ENCODE measurements at regions not wholly inside any gene's neighbourhood (a gene's known extent, or its start where the extent isn't known, plus 50 kb on each side); places are given as distances from the start of the nearest gene placed in this dataset.
"Not testable (repeated sequence)": the region's sequence is repeated elsewhere in the genome, so short reads cannot be mapped to it uniquely, and the experiment has no call there.

DNA sequence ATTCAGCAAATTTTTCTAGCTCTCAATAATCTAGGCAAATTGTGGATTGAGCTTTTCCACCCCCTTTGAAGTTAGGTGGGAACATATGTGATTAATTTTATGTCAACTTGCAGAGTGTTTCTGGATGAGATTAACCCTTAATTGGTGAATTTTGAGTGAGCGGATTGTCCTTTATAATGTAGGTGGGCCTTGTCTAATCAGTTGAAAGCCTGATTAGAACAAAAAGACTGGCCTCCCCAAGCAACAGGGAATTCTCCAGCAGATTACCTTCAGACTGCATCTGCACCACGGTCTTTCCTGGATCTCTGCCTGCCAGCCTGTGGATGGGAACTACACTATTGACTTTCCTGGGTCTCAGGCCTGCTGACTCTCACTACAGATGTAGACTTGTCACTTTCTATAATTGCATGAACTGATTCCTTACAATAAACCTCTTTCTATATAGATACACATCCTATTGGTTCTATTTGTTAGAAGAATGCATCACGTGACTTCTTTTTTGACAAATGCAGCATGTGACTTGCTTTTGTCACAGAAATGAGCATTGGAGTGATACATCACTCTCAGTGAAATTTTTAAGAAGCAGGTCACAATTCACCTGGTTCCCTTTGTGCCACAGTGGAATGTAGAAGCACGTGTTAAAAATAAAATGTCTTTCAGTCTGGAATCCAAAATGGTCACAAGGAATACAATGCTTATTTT is 1038.3 kb downstream of the CDH11 start:
- TF ChIP-seq CTCF (IDR thresholded peaks at IDR 0.05; ENCODE audit: insufficient read depth, low read depth, low read length), result no peak
- no peak for DNase-seq (ENCODE audit: low read depth)
- H3K4me3 ChIP-seq (ENCODE audit: low read depth, low read length), result no peak overlapping the region

DNA sequence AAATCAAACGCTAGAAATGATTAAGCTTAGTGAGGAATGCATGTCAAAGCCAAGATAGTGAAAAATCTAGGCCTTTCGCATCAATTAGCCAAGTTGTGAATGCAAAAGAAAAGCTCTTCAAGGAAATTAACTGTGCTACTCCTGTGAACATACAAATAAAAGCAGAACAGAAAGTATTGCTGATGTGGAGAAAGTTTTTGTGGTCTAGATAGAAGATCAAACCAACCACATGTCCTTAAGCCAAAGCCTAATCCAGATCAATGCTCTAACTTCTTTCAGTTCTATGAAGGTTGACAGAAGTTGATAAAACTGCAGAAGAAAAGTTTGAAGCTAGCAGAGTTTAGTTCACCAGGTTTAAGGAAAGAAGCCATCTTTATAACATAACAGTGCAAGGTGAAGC is 1044.6 kb downstream of the CDH11 start:
- H3K4me3 ChIP-seq (ENCODE audit: low read depth, low read length), result no peak overlapping the region
- TF ChIP-seq CTCF (IDR thresholded peaks at IDR 0.05; ENCODE audit: insufficient read depth, low read depth, low read length), result no peak
- DNase-seq (ENCODE audit: low read depth), result no peak

GRCh38 chr16:64074706-64075105 is 1047.2 kb downstream of the CDH11 start:
- no peak for TF ChIP-seq CTCF (IDR thresholded peaks at IDR 0.05; ENCODE audit: insufficient read depth, low read depth, low read length)
- no peak for DNase-seq (ENCODE audit: low read depth)
- no peak overlapping the region for H3K4me3 ChIP-seq (ENCODE audit: low read depth, low read length)

DNA sequence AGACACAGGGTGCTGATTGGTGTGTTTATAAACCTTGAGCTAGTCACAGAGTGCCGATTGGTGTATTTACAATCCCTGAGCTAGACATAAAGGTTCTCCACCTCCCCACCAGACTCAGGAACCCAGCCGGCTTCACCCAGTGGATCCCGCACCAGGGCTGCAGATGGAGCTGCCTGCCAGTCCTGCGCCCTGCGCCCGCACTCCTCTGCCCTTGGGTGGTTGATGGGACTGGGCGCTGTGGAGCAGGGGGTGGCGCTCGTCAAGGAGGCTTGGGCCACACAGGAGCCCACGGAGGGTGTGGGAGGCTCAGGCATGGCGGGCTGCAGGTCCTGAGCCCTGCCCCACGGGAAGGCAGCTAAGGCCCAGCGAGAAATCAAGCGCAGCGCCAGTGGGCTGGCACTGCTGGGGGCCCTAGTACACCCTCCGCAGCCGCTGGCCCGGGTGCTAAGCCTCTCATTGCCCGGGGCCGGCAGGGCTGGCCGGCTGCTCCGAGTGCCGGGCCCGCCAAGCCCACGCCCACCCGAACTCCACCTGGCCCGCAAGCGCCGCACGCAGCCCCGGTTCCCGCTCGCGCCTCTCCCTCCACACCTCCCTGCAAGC is 1049.6 kb downstream of the CDH11 start:
- H3K4me3 ChIP-seq (ENCODE audit: low read depth, low read length); DNase-seq (ENCODE audit: low read depth): not testable (repeated sequence)

DNA sequence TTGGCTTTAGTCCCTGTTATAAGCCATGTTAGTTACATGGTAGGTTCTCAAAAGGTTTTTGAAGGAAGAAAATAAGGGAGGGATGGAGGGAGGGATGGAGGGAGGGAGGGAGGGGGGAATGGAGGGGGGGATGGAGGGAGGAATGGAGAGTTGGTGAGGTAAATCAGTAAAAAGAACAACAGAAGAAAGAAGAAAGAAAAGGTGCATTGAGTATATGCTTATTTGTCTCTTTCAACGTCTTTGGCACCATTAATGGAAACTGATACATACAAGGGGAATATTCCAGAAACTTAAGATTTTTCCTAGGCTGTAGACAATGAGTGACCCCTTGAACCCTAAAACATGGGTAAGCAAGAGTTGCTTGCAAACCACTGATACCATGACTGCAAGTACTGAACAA is 1056.3 kb downstream of the CDH11 start:
- H3K4me3 ChIP-seq (ENCODE audit: low read depth, low read length), result no peak overlapping the region
- no peak for DNase-seq (ENCODE audit: low read depth)
- no peak for TF ChIP-seq CTCF (IDR thresholded peaks at IDR 0.05; ENCODE audit: insufficient read depth, low read depth, low read length)

DNA sequence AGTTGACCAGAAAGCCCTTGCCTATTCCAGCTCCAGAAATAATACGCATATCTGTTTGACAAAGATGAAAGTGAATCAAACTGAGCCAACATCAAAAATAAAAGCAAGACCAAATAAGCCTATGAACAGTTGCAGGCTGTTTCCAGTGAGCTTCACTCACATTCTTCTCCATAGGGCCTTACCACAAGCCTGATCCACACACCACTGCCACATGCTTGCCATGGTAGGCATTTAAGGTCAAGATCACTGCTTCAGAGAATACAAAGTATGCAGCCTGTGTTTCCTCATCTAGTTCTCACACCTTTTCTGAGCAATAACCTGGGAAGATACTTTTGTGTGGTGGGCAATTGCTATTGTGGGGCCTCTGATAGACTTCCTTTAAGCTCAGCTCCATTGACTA is 1060.2 kb downstream of the CDH11 start:
- no peak for TF ChIP-seq CTCF (IDR thresholded peaks at IDR 0.05; ENCODE audit: insufficient read depth, low read depth, low read length)
- no peak for DNase-seq (ENCODE audit: low read depth)

DNA sequence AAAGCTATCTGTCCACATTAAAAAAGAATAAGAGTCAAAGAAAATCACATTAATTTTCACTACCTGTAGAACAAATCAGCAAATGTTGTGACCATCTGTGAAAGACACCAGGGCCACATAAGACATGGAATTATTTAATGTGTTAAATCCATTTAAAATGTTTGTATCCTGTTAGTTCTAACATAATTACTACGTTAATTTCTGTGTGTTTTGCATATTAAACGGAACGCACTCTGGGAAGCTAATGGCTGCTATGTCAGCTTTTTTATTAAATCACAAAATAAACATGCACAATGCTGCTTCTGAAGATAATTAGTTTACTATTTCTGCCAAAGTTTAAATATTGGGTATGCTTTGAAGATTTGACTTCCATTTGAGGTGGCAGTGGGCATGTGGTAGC is 1061.2 kb downstream of the CDH11 start:
- no peak for DNase-seq (ENCODE audit: low read depth)
- TF ChIP-seq CTCF (IDR thresholded peaks at IDR 0.05; ENCODE audit: insufficient read depth, low read depth, low read length), result no peak
- no peak overlapping the region for H3K4me3 ChIP-seq (ENCODE audit: low read depth, low read length)

More for the DNA sequence above, 1060.2 kb downstream of the CDH11 start:
- H3K4me3 ChIP-seq (ENCODE audit: low read depth, low read length), result no peak overlapping the region

Data from fibroblast of villous mesenchyme (primary cell).